WTC11 (cell line): ENCODE measurements at regions not wholly inside any gene's neighbourhood (a gene's known extent, or its start where the extent isn't known, plus 50 kb on each side); places are given as distances from the start of the nearest gene placed in this dataset.

Experiments used
- CREB1 ChIP-seq: sonication (generic); formaldehyde crosslinking; IDR thresholded peaks from 2 replicates; pipeline ENCODE4 v1.8.0; 2023; ENCODE audit warnings: mild to moderate bottlenecking, missing genetic modification reagents
- CREM ChIP-seq: sonication (generic); formaldehyde crosslinking; IDR thresholded peaks from 2 replicates; pipeline ENCODE4 v1.8.1; 2022; ENCODE audit warnings: mild to moderate bottlenecking, missing genetic modification reagents, moderate library complexity
- CTCF ChIP-seq: fragments of 200-600 bp; IDR thresholded peaks from 2 replicates; pipeline ENCODE4 v1.8.0; 2022; ENCODE audit warnings: antibody characterized with exemption
- E2F1 ChIP-seq: sonication (generic); formaldehyde crosslinking; IDR thresholded peaks from 2 replicates; pipeline ENCODE4 v1.8.0; 2022; ENCODE audit warnings: mild to moderate bottlenecking, missing genetic modification reagents
- E2F4 ChIP-seq: sonication (generic); formaldehyde crosslinking; IDR thresholded peaks from 2 replicates; pipeline ENCODE4 v1.8.1; 2022; ENCODE audit warnings: low read depth, mild to moderate bottlenecking, moderate library complexity, missing genetic modification reagents, borderline replicate concordance
- ERG ChIP-seq: fragments of 250-450 bp; sonication (Bioruptor Pico); IDR thresholded peaks from 2 replicates; pipeline ENCODE4 v1.8.0; 2021; ENCODE audit warnings: mild to moderate bottlenecking
- ETV6 ChIP-seq: sonication (generic); formaldehyde crosslinking; IDR thresholded peaks from 2 replicates; pipeline ENCODE4 v1.8.1; 2022; ENCODE audit warnings: mild to moderate bottlenecking, missing genetic modification reagents
- HMGXB4 ChIP-seq: sonication (generic); formaldehyde crosslinking; IDR thresholded peaks from 2 replicates; pipeline ENCODE4 v1.8.1; 2023; ENCODE audit warnings: mild to moderate bottlenecking, moderate library complexity, missing genetic modification reagents
- IRF2 ChIP-seq: sonication (generic); formaldehyde crosslinking; IDR thresholded peaks from 2 replicates; pipeline ENCODE4 v1.8.0; 2022; ENCODE audit warnings: low read depth, missing genetic modification reagents, borderline replicate concordance
- NFYB ChIP-seq: sonication (generic); formaldehyde crosslinking; conservative IDR thresholded peaks from 2 replicates; pipeline ENCODE4 v1.8.0; 2022; ENCODE audit warnings: low read depth, missing genetic modification reagents
- NR1H2 ChIP-seq: sonication (generic); formaldehyde crosslinking; IDR thresholded peaks from 2 replicates; pipeline ENCODE4 v1.9.0; 2021; ENCODE audit warnings: mild to moderate bottlenecking, moderate library complexity, missing genetic modification reagents
- TEAD4 ChIP-seq: sonication (generic); formaldehyde crosslinking; IDR thresholded peaks from 2 replicates; pipeline ENCODE4 v1.8.0; 2022; ENCODE audit warnings: mild to moderate bottlenecking, missing genetic modification reagents
- ZNF281 ChIP-seq: sonication (generic); formaldehyde crosslinking; IDR thresholded peaks from 2 replicates; pipeline ENCODE4 v1.8.0; 2023; ENCODE audit warnings: mild to moderate bottlenecking, missing genetic modification reagents

GRCh38 chr10:118118716-118119115, 72.0 kb upstream of the RAB11FIP2 start:
- TF ChIP-seq ETV6 (CRISPR knock-in tag) = no peak
- TF ChIP-seq CTCF = no peak
- TF ChIP-seq NFYB (CRISPR knock-in tag) = no peak
- no peak for TF ChIP-seq TEAD4
- no peak for TF ChIP-seq E2F4 (CRISPR knock-in tag)
- TF ChIP-seq E2F1 (CRISPR knock-in tag) = no peak
- TF ChIP-seq ZNF281 (CRISPR knock-in tag) = no peak
- TF ChIP-seq CREM (CRISPR knock-in tag) = no peak
- TF ChIP-seq NR1H2 (CRISPR knock-in tag) = no peak
- no peak for TF ChIP-seq ERG (CRISPR knock-in tag)
- TF ChIP-seq IRF2 (CRISPR knock-in tag) = no peak
- TF ChIP-seq HMGXB4 (CRISPR knock-in tag) = no peak
- TF ChIP-seq CREB1 = no peak
